ENCODE measurements at regions not wholly inside any gene's neighbourhood (a gene's known extent, or its start where the extent isn't known, plus 50 kb on each side); places are given as distances from the start of the nearest gene placed in this dataset.

GRCh38 chr4:15188605-15189539, 186.6 kb downstream of the CPEB2 start:
- TF ChIP-seq POLR2A (IDR thresholded peaks at IDR 0.05): no peak
- no peaks in the 10 kb centered on the region for H3K9me3 ChIP-seq
- DNase-seq (no peak), ATAC-seq (no peak)
- no peak overlapping the region for H3K4me3 ChIP-seq
- intact Hi-C loops (cut with DNase I): no loop called here
- 51 to 61% methylated on average over 3 of the region's 3 CpGs for WGBS, 2 donors
- H3K36me3 ChIP-seq (replicated peaks in 1 of 2; ENCODE audit: insufficient read depth in 1 of 2, low read depth in 2 of 2): no peaks in the 10 kb centered on the region
- H3K4me1 ChIP-seq: no peaks in the 10 kb centered on the region
- H3K27me3 ChIP-seq: no peaks in the 10 kb centered on the region
- no peak overlapping the region for H3K27ac ChIP-seq

- H3K27me3 ChIP-seq: no peaks in the 10 kb centered on the region
- H3K27ac ChIP-seq: no peak overlapping the region
- TF ChIP-seq POLR2A (IDR thresholded peaks at IDR 0.05) (no peak), CTCF (IDR thresholded peaks at IDR 0.05) (no peak)
- WGBS, 2 donors: 58 to 60% methylated on average over 2 of the region's 2 CpGs
- ATAC-seq: no peak
- H3K4me1 ChIP-seq: no peaks in the 10 kb centered on the region
- no peaks in the 10 kb centered on the region for H3K36me3 ChIP-seq (replicated peaks in 1 of 2; ENCODE audit: insufficient read depth in 1 of 2, low read depth in 2 of 2)
- intact Hi-C loops (cut with DNase I): no loop called here
- DNase-seq: no peak
- H3K4me3 ChIP-seq: no peak overlapping the region
- no peaks in the 10 kb centered on the region for H3K9me3 ChIP-seq
Observed at GRCh38 chr4:15194520-15194919, 192.2 kb downstream of the CPEB2 start.

- intact Hi-C loops (cut with DNase I): no loop called here
- ATAC-seq (no peak), DNase-seq (no peak)
- no peak for TF ChIP-seq POLR2A (IDR thresholded peaks at IDR 0.05)
- TF ChIP-seq CTCF (IDR thresholded peaks at IDR 0.05): no peak
- Histone ChIP-seq H3K36me3 (replicated peaks in 1 of 2; ENCODE audit: insufficient read depth in 1 of 2, low read depth in 2 of 2) (no peaks in the 10 kb centered on the region), H3K4me1 (no peaks in the 10 kb centered on the region), H3K27me3 (no peaks in the 10 kb centered on the region), H3K27ac (no peak overlapping the region), H3K9me3 (no peaks in the 10 kb centered on the region), H3K4me3 (no peak overlapping the region)
- 36 to 42% methylated on average over 4 of the region's 4 CpGs for WGBS, 2 donors
Observed at GRCh38 chr4:15197005-15197404, 194.7 kb downstream of the CPEB2 start.

- TF ChIP-seq CTCF (IDR thresholded peaks at IDR 0.05) (no peak), POLR2A (IDR thresholded peaks at IDR 0.05) (no peak)
- ATAC-seq (no peak), DNase-seq (no peak)
- no peak overlapping the region for H3K27ac ChIP-seq
- H3K27me3 ChIP-seq: no peaks in the 10 kb centered on the region
- H3K4me1 ChIP-seq: no peaks in the 10 kb centered on the region
- H3K9me3 ChIP-seq: no peaks in the 10 kb centered on the region
- 64 to 66% methylated on average over 11 of the region's 11 CpGs for whole genome bisulfite sequencing, 2 donors
- intact Hi-C loops (cut with DNase I): no loop called here
- no peaks in the 10 kb centered on the region for H3K36me3 ChIP-seq (replicated peaks in 1 of 2; ENCODE audit: insufficient read depth in 1 of 2, low read depth in 2 of 2)
- no peak overlapping the region for H3K4me3 ChIP-seq
Observed at GRCh38 chr4:15198070-15198727, 195.9 kb downstream of the CPEB2 start.

- WGBS, 2 donors: 37 to 71% methylated on average over 1 of the region's 1 CpG
Observed at GRCh38 chr4:15201782-15202181, 199.5 kb downstream of the CPEB2 start.

More at GRCh38 chr4:15201782-15202181, 199.5 kb downstream of the CPEB2 start:
- H3K36me3 ChIP-seq (replicated peaks in 1 of 2; ENCODE audit: insufficient read depth in 1 of 2, low read depth in 2 of 2): no peaks in the 10 kb centered on the region
- H3K27me3 ChIP-seq: no peaks in the 10 kb centered on the region
- DNase-seq (no peak), ATAC-seq (no peak)
- no peaks in the 10 kb centered on the region for H3K4me1 ChIP-seq
- H3K9me3 ChIP-seq: peaks cover 0 to 5% (median 0%) of the 10 kb centered on the region in 3 donors
- no peak overlapping the region for H3K4me3 ChIP-seq
- TF ChIP-seq POLR2A (IDR thresholded peaks at IDR 0.05) (no peak), CTCF (IDR thresholded peaks at IDR 0.05) (no peak)
- no peak overlapping the region for H3K27ac ChIP-seq
- intact Hi-C loops (cut with DNase I): no loop called here

Measured in body of pancreas (tissue), 4 donors.